ENCODE measurements at regions not wholly inside any gene's neighbourhood (a gene's known extent, or its start where the extent isn't known, plus 50 kb on each side); places are given as distances from the start of the nearest gene placed in this dataset.
A peak's percentile ranks its signal among the peaks of the same experiment; 100 is the strongest.

DNA sequence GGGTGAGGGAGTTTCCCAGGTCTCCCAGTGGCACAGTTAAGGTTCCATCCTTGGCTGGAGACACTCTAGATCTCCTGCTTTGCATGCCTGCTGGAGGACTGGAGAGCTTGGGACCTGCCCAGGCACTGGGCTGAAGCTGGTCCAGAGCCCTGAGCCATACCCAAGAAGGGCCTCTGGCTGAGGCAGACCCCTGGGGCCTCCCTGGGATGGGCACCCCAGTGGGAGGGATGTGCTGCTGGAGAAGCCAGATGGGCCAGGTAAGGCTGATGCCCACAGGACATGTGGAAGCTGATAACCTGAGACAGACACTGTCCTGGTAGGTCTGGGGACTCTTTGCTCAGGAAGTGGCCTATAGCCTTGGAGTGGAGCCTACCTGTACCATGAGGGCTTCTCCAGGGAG, 160.7 kb downstream of the TFCP2L1 start:
- TF ChIP-seq, protein P1, sequence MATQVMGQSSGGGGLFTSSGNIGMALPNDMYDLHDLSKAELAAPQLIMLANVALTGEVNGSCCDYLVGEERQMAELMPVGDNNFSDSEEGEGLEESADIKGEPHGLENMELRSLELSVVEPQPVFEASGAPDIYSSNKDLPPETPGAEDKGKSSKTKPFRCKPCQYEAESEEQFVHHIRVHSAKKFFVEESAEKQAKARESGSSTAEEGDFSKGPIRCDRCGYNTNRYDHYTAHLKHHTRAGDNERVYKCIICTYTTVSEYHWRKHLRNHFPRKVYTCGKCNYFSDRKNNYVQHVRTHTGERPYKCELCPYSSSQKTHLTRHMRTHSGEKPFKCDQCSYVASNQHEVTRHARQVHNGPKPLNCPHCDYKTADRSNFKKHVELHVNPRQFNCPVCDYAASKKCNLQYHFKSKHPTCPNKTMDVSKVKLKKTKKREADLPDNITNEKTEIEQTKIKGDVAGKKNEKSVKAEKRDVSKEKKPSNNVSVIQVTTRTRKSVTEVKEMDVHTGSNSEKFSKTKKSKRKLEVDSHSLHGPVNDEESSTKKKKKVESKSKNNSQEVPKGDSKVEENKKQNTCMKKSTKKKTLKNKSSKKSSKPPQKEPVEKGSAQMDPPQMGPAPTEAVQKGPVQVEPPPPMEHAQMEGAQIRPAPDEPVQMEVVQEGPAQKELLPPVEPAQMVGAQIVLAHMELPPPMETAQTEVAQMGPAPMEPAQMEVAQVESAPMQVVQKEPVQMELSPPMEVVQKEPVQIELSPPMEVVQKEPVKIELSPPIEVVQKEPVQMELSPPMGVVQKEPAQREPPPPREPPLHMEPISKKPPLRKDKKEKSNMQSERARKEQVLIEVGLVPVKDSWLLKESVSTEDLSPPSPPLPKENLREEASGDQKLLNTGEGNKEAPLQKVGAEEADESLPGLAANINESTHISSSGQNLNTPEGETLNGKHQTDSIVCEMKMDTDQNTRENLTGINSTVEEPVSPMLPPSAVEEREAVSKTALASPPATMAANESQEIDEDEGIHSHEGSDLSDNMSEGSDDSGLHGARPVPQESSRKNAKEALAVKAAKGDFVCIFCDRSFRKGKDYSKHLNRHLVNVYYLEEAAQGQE (IDR thresholded peaks at IDR 0.05; ENCODE audit: low read depth), result no peak
- TF ChIP-seq EP300 (IDR thresholded peaks at IDR 0.05; ENCODE audit: borderline replicate concordance) (no peak), TEAD4 (IDR thresholded peaks at IDR 0.05) (no peak), FOXM1 (IDR thresholded peaks at IDR 0.05; ENCODE audit: borderline replicate concordance, low read depth) (no peak), EGR1 (IDR thresholded peaks at IDR 0.05) (no peak), ZBTB7A (IDR thresholded peaks at IDR 0.05; ENCODE audit: low read depth) (no peak), CREB1 (IDR thresholded peaks at IDR 0.05; ENCODE audit: low read depth) (no peak)
- TF ChIP-seq, protein P2, sequence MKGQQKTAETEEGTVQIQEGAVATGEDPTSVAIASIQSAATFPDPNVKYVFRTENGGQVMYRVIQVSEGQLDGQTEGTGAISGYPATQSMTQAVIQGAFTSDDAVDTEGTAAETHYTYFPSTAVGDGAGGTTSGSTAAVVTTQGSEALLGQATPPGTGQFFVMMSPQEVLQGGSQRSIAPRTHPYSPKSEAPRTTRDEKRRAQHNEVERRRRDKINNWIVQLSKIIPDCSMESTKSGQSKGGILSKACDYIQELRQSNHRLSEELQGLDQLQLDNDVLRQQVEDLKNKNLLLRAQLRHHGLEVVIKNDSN (IDR thresholded peaks at IDR 0.05), result no peak

DNA sequence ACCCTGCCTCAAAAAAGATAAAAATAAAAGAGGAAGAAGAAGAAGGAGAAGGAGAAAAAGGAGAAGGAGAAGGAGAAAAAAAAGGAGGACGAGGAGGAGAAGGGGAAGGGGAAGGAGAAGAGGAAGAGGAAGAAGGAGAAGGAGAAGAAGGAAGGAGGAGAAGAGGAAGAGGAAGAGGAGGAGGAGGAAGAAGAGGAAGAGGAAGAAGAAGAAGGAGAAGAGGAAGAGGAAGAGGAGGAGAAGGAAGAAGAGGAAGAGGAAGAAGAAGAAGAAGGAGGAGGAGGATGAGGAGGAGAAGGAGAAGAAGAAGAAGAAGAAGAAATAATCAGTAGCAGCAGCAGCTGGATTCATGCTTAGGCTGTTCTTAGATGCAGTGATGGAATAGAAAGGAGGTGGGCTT, 159.7 kb downstream of the TFCP2L1 start:
- no peak for TF ChIP-seq ZBTB7A (IDR thresholded peaks at IDR 0.05; ENCODE audit: low read depth)
- TF ChIP-seq, protein P1 (IDR thresholded peaks at IDR 0.05; ENCODE audit: low read depth), result no peak
- no peak for TF ChIP-seq FOXM1 (IDR thresholded peaks at IDR 0.05; ENCODE audit: borderline replicate concordance, low read depth)
- TF ChIP-seq RAD21 (IDR thresholded peaks at IDR 0.05; ENCODE audit: low read depth), result no peak
- no peak for TF ChIP-seq CEBPB (IDR thresholded peaks at IDR 0.05)
- TF ChIP-seq EGR1 (IDR thresholded peaks at IDR 0.05), result no peak
- TF ChIP-seq CREB1 (IDR thresholded peaks at IDR 0.05; ENCODE audit: low read depth), result no peak
- TF ChIP-seq EP300 (IDR thresholded peaks at IDR 0.05; ENCODE audit: borderline replicate concordance), result no peak
- TF ChIP-seq, protein P2 (IDR thresholded peaks at IDR 0.05), result no peak
- no peak for TF ChIP-seq TEAD4 (IDR thresholded peaks at IDR 0.05)
- no peak for TF ChIP-seq YY1 (IDR thresholded peaks at IDR 0.05; ENCODE audit: low read depth)
- no peak for TF ChIP-seq TCF12 (IDR thresholded peaks at IDR 0.05; ENCODE audit: low read depth)
- TF ChIP-seq, protein P3, sequence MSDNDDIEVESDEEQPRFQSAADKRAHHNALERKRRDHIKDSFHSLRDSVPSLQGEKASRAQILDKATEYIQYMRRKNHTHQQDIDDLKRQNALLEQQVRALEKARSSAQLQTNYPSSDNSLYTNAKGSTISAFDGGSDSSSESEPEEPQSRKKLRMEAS (IDR thresholded peaks at IDR 0.05), result no peak
- no peak for TF ChIP-seq TAF1 (IDR thresholded peaks at IDR 0.05; ENCODE audit: low read depth)

DNA sequence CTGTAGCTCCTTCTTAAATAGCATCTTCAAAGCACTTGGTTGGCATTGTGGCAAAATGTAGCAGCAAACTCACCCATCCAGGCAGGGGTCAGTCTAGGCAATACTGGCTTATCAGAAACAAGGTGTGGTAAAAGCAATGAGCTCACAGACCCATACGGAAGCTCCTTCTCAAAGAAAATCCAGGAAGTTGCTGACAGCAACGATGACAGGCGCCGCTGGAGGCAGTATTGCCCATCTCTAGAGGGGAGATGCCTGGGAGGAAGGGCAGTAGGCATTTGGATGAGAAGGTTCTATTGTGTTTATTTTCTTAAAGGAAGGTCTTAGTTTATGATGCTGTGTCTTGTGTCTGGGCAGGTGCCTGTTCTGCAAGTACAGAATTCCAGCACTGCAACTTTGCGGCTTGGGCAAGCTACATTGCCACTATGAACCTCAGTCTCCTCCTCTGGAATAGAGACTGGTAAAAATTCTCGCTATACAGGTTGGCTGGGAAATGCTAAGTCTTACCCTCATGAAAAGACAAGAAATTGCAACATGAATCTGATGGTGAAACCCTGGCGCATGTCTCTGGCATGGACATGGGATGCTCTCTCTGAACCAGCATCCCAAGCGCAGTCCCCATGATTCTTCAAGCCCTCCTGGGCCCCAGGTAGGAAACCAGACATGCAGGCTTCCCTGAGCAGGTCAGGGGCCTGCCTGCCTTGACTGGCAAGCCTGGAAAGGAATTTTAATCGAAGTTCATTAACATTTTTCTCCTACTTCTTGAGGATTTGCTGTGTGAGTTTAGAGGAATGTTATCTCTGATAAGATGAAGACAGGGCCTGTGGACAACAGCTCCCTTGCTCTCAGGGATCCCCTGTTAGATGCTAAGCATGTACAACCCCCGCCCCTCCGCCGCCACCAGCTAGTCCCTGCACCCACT, 156.0 kb downstream of the TFCP2L1 start:
- no peak for TF ChIP-seq CEBPB (IDR thresholded peaks at IDR 0.05)
- peak; percentile 71 for TF ChIP-seq RAD21 (IDR thresholded peaks at IDR 0.05; ENCODE audit: low read depth)

DNA sequence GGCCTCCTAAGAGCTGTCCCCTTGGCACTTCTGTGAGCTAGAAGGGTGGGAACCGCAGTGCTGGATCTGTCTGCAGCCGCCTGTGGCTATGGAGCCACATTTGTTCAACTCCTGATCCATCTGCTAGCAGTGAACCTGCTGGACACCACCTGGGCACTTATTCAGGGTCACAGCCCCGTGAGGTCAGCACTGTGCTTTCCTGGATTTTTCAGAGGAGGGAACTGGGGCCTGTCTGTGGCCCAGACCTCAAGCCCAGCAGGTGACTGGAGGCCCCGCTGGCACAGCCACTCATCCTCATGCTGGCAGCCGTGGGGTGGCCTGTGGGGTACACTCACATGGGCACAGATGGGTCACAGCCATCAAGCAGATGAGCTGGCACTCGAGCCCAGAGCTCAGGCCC, 155.3 kb downstream of the TFCP2L1 start:
- TF ChIP-seq CREB1 (IDR thresholded peaks at IDR 0.05; ENCODE audit: low read depth), result no peak
- TF ChIP-seq, protein P2 (IDR thresholded peaks at IDR 0.05), result no peak
- TF ChIP-seq, protein P3 (IDR thresholded peaks at IDR 0.05), result no peak
- no peak for TF ChIP-seq ZBTB7A (IDR thresholded peaks at IDR 0.05; ENCODE audit: low read depth)
- no peak for TF ChIP-seq FOXM1 (IDR thresholded peaks at IDR 0.05; ENCODE audit: borderline replicate concordance, low read depth)
- no peak for TF ChIP-seq TEAD4 (IDR thresholded peaks at IDR 0.05)
- TF ChIP-seq, protein P1 (IDR thresholded peaks at IDR 0.05; ENCODE audit: low read depth), result no peak
- TF ChIP-seq EP300 (IDR thresholded peaks at IDR 0.05; ENCODE audit: borderline replicate concordance), result no peak
- no peak for TF ChIP-seq RAD21 (IDR thresholded peaks at IDR 0.05; ENCODE audit: low read depth)
- TF ChIP-seq CEBPB (IDR thresholded peaks at IDR 0.05), result no peak
- TF ChIP-seq EGR1 (IDR thresholded peaks at IDR 0.05), result no peak
- no peak for TF ChIP-seq NFIC (IDR thresholded peaks at IDR 0.05)
- TF ChIP-seq TCF12 (IDR thresholded peaks at IDR 0.05; ENCODE audit: low read depth), result no peak
